Urothelium cell line (cell line): ENCODE measurements at regions not wholly inside any gene's neighbourhood (a gene's known extent, or its start where the extent isn't known, plus 50 kb on each side); places are given as distances from the start of the nearest gene placed in this dataset.
"Not testable (repeated sequence)": the region's sequence is repeated elsewhere in the genome, so short reads cannot be mapped to it uniquely, and the experiment has no call there.

Experiments used
- DNase-seq: peaks from one replicate; pipeline ENCODE4 v3.0.0; 2011; ENCODE audit warnings: low spot score, mixed read lengths
- FAIRE-seq: peaks from 2 replicates; lab custom pipeline; 2011; peaks lifted over from hg19 to GRCh38; lab: Jason Lieb, UNC

- no peak for FAIRE-seq
- peak; percentile 36 for DNase-seq
Observed at GRCh38 chr5:174459071-174459702, 265.2 kb upstream of the MSX2 start.

GRCh38 chr5:174459832-174460448 lies 264.4 kb upstream of the MSX2 start:
- peak; percentile 54 for DNase-seq
- FAIRE-seq = no peak

GRCh38 chr5:174462129-174462528 lies 262.3 kb upstream of the MSX2 start:
- no peak for FAIRE-seq
- no peak for DNase-seq

- DNase-seq (no peak), FAIRE-seq (no peak)
Observed at GRCh38 chr5:174464504-174465165, 259.7 kb upstream of the MSX2 start.

GRCh38 chr5:174471528-174471927 lies 252.9 kb upstream of the MSX2 start:
- DNase-seq, FAIRE-seq: not testable (repeated sequence)

GRCh38 chr5:174472956-174473355 lies 251.4 kb upstream of the MSX2 start:
- DNase-seq (no peak), FAIRE-seq (no peak)

DNA sequence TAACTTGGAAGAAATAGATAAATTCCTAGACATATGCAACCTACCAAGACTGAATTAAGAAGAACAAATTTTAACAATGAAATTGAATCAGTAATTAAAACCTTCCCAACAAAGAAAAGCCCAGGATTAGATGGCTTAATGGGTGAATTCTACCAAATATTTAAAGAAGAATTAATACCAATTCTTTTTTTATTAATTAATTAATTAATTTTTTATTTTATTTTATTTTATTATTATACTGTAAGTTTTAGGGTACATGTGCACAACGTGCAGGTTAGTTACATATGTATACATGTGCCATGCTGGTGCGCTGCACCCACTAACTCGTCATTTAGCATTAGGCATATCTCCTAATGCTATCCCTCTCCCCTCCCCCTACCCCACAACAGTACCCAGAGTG lies 248.4 kb upstream of the MSX2 start:
- not testable (repeated sequence) for FAIRE-seq, DNase-seq

- no peak for DNase-seq
- FAIRE-seq = no peak
Observed at GRCh38 chr5:174479325-174479724, 245.1 kb upstream of the MSX2 start.

GRCh38 chr5:174481737-174482136 lies 242.6 kb upstream of the MSX2 start:
- DNase-seq = no peak
- FAIRE-seq = no peak

DNA sequence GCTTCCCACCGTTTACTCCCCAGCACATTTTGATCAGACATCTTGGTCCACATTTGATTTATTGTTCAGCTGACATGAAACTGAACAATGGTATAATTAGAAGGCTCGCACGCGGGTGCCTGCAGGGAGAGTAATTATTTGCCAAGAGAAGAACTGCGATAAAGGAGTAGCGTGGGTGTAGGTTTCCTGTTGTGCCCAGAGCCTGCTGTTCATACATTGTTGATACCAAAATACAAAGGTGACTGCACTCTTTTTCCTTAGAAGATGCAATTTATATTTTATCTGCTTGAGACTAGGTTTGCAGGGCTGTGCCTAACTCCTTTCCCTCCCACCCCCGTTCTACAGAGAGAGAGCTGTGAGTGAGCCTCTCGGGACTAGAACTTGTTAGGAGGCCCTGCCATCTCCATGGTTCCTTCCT lies 241.8 kb upstream of the MSX2 start:
- DNase-seq = no peak

DNA sequence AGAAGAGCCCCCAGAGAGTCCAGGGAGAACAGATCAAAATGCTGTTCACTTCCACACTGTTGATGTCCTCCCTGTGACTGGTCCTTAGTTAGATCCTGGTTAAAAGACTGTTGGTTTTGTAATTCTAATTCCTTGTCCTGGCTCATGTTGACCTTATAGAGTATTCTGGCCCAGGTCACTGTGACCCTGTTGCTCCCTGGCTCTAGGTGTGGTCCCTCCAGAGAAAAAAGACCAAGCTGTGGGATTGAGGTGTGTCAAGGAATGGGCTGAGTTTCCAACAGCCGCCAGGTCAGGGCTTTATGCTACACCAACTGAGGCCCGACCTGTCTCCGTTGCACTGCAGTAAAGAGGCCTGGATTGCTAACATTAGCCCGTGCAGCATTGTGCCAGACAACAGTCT lies 241.0 kb upstream of the MSX2 start:
- no peak for FAIRE-seq
- no peak for DNase-seq

More for the DNA sequence above, 241.8 kb upstream of the MSX2 start:
- FAIRE-seq = no peak

- DNase-seq (no peak), FAIRE-seq (no peak)
Observed at GRCh38 chr5:174489215-174489614, 235.2 kb upstream of the MSX2 start.

DNA sequence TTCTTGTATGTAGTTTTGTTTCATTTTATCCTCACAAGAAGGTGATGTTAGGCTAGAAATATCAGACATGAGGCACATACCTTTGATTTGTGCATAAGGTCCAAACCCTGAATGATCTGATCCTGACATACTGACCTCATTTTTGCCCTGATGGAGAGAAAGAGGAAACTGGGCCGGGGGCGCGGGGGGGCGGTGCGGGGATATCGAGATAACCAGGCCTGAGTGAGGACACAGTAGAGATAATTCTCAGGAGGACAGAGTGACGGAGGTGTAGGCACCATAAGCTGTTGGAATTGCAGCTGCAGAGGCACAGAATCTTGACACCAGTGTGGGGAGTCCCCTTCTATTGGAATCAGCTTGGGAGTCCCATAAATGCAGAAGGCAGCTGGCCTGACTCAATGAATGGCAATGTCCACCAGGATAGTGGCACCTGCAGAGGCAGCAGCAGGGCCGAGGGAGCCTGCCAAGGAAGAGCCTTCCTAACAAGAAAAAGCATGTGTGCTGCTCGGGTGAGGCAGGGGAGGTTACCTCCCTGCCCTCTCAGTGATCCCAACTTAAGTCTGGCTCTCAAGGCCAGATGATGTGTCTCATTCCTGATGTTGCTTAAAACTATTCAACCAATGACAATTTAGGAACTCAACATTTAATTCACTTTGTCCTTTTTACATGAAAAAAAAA lies 234.3 kb upstream of the MSX2 start:
- DNase-seq = no peak

GRCh38 chr5:174490728-174491127 lies 233.7 kb upstream of the MSX2 start:
- FAIRE-seq = no peak
- no peak for DNase-seq

More for the DNA sequence above, 234.3 kb upstream of the MSX2 start:
- FAIRE-seq = no peak

GRCh38 chr5:174491265-174491664 lies 233.1 kb upstream of the MSX2 start:
- no peak for FAIRE-seq
- no peak for DNase-seq

GRCh38 chr5:174491761-174492350 lies 232.5 kb upstream of the MSX2 start:
- DNase-seq = no peak
- no peak for FAIRE-seq

- no peak for FAIRE-seq
- DNase-seq = no peak
Observed at GRCh38 chr5:174493530-174493929, 230.9 kb upstream of the MSX2 start.

DNA sequence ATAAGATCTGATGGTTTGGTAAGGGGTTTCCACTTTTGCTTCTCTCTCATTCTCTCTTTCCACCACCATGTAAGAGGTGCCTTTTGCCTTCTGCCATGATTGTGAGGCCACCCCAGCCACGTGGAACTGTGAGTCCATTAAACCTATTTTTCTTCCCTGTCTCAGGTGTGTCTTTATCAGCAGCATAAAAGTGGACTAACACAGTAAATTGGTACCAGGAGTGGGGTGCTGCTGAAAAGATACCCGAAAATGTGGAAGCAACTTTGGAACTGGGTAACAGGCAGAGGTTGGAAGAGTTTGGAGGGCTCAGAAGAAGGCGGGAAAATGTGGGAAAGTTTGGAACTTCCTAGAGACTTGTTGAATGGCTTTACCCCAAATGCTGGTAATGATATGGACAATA lies 226.4 kb upstream of the MSX2 start:
- not testable (repeated sequence) for DNase-seq, FAIRE-seq

- FAIRE-seq, DNase-seq: not testable (repeated sequence)
Observed at GRCh38 chr5:174498575-174498974, 225.8 kb upstream of the MSX2 start.

- FAIRE-seq (no peak), DNase-seq (no peak)
Observed at GRCh38 chr5:174500636-174501035, 223.7 kb upstream of the MSX2 start.

DNA sequence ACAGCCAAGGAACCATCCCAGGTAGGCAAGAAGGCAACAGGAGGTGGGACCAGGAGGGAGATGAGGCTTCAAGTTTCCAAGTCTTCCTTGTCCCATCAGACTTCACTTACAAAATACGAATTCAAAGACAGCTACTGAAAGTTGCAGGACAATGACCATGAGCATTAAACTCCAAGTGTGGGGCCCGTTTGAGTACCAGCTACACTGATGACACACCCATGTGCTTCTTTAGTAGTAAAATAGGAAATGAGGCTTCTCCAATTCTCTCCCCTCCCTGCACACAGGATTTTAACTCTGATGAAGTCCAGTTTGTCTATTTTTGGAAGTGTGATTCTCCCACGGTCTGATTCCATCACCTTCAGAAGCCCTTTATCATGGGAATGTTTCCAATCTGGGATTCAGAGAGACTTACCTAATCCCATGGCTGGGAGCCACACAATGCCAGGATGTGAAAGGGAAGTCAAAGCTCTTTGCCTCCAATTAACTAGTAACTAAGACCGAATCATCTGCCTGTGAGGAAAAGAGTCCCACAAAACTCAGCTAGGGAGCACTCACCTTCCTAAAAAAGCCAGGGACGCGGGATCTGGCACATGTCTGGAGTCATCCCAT lies 222.8 kb upstream of the MSX2 start:
- peak; percentile 40 for DNase-seq
- no peak for FAIRE-seq
